Endodermal cell (in vitro differentiated cells): ENCODE measurements at regions not wholly inside any gene's neighbourhood (a gene's known extent, or its start where the extent isn't known, plus 50 kb on each side); places are given as distances from the start of the nearest gene placed in this dataset.

Experiments used
- DNase-seq: peaks from one replicate; pipeline ENCODE4 v3.0.0-alpha.2; 2017
- H3K27ac ChIP-seq: 2 replicates; pipeline ENCODE4 v1.5.1; 2013; ENCODE audit warnings: mild to moderate bottlenecking, low read depth, low read length, moderate library complexity
- H3K27me3 ChIP-seq: 2 replicates; pipeline ENCODE4 v1.6.1; 2013; ENCODE audit warnings: mild to moderate bottlenecking, low read length, moderate library complexity; ENCODE audit not compliant: insufficient read depth, control insufficient read depth, poor library complexity, severe bottlenecking
- H3K36me3 ChIP-seq: 2 replicates; pipeline ENCODE4 v1.7.0; 2013; ENCODE audit warnings: mild to moderate bottlenecking, low read length, moderate library complexity; ENCODE audit not compliant: control insufficient read depth, insufficient read depth
- H3K4me1 ChIP-seq: one replicate; pipeline ENCODE4 v1.7.0; 2013; ENCODE audit warnings: low read length; ENCODE audit not compliant: control insufficient read depth, insufficient read depth
- H3K4me3 ChIP-seq: 2 replicates; pipeline ENCODE4 v1.5.1; 2013; ENCODE audit warnings: mild to moderate bottlenecking, low read length, moderate library complexity
- H3K9ac ChIP-seq: 2 replicates; pipeline ENCODE4 v1.6.1; 2013; ENCODE audit warnings: mild to moderate bottlenecking, low read length, moderate library complexity; ENCODE audit not compliant: poor library complexity, severe bottlenecking; ENCODE audit errors: extremely low read depth
- H3K9me3 ChIP-seq: 2 replicates; pipeline ENCODE4 v1.6.1; 2013; ENCODE audit warnings: mild to moderate bottlenecking, low read length, moderate library complexity; ENCODE audit not compliant: control insufficient read depth
- H3K27ac Mint-ChIP-seq: 2 replicates; pipeline ENCODE4 v1.8.0; 2020; ENCODE audit warnings: mixed read lengths
- H3K27me3 Mint-ChIP-seq: 2 replicates; pipeline ENCODE4 v1.8.0; 2021; ENCODE audit warnings: mild to moderate bottlenecking, mixed read lengths; ENCODE audit not compliant: insufficient read depth
- H3K36me3 Mint-ChIP-seq: 2 replicates; pipeline ENCODE4 v1.8.0; 2020; ENCODE audit warnings: low read depth, mixed read lengths
- H3K4me1 Mint-ChIP-seq: 2 replicates; pipeline ENCODE4 v1.8.0; 2020; ENCODE audit warnings: mixed read lengths
- H3K4me3 Mint-ChIP-seq: 2 replicates; pipeline ENCODE4 v1.8.0; 2020; ENCODE audit warnings: mild to moderate bottlenecking, moderate library complexity, mixed read lengths
- H3K9me3 Mint-ChIP-seq: 2 replicates; pipeline ENCODE4 v1.8.0; 2020; ENCODE audit warnings: mild to moderate bottlenecking, mixed read lengths
- CTCF ChIP-seq: fragments of 200-600 bp; sonication (generic); conservative IDR thresholded peaks from 2 replicates; pipeline ENCODE4 v1.5.0; 2021; ENCODE audit warnings: antibody characterized with exemption, mild to moderate bottlenecking
- WGBS, 2 experiments: methylation state at CpG; one replicate each; pipeline versions ENCODE4 v1.1.5 to v1.1.7; 2013; ENCODE audit warnings: missing lambda C conversion rate in 2 of 2, mixed read lengths in 1 of 2; ENCODE audit not compliant: insufficient coverage in 1 of 2, insufficient read length in 1 of 2; 5-methylcytosine and 5-hydroxymethylcytosine counted together

DNA sequence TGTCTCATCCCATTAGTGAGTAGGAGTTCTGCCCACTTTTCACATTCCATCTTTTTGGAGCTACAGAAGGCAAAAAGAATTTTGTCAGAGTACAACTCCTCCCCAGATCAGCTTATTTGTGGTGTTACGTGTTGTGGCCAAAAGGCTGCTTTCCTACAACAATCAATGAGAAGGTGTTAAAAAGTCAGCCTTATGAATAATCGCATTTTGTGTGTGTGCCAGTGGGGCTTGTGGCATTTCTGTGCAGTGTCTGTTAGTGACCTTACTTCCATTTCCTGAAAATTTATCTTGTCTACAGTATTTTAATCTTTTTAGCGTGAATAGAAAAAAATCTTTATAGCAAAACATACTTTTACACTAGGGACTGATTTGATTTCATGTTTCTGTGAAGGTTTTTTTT lies 458.3 kb upstream of the LCORL start:
- no peak for DNase-seq
- Mint-ChIP-seq H3K36me3 (no peaks in the 10 kb centered on the region), H3K27me3 (no peaks in the 10 kb centered on the region), H3K4me3 (no peak overlapping the region), H3K4me1 (no peaks in the 10 kb centered on the region), H3K27ac (no peak overlapping the region), H3K9me3 (peaks cover 52% of the 10 kb centered on the region)
- no peak overlapping the region for H3K27ac ChIP-seq
- H3K4me3 ChIP-seq: no peak overlapping the region
- H3K9ac ChIP-seq: no peak overlapping the region
- H3K27me3 ChIP-seq: no peaks in the 10 kb centered on the region
- WGBS, 2 experiments: 75 to 89% methylated on average over 1 to 2 of the region's 3 CpGs
- TF ChIP-seq CTCF: no peak
- no peaks in the 10 kb centered on the region for H3K36me3 ChIP-seq
- H3K4me1 ChIP-seq: no peaks in the 10 kb centered on the region
- H3K9me3 ChIP-seq: peaks cover 10% of the 10 kb centered on the region

GRCh38 chr4:18463987-18464559 lies 442.5 kb upstream of the LCORL start:
- H3K9me3 Mint-ChIP-seq: no peaks in the 10 kb centered on the region
- no peaks in the 10 kb centered on the region for H3K4me1 Mint-ChIP-seq
- no peak overlapping the region for H3K27ac Mint-ChIP-seq

DNA sequence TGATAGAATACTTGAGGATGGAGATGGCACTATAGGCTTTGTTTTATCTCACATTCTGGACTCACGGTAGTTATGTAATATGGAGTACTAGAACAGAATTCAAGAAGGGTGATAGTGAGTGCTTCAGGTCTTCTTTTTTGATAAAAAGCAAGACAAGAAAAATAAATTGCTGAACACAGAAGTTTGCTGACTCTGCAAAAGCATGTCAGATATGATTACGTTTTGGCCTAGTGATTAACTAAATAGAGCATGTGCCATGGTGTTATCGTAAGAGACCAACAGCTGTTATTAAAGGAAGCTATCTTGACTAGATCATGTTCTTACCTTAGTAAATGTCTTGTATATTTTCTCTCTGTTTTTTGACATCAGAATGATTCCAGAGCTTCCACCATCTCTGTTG lies 436.9 kb upstream of the LCORL start:
- no peaks in the 10 kb centered on the region for H3K36me3 Mint-ChIP-seq
- 93 to 96% methylated on average over 2 to 3 of the region's 3 CpGs for WGBS, 2 experiments
- DNase-seq: no peak
- peaks cover 4% of the 10 kb centered on the region for H3K4me1 ChIP-seq
- H3K4me1 Mint-ChIP-seq: peaks cover 8% of the 10 kb centered on the region
- no peak overlapping the region for H3K4me3 Mint-ChIP-seq
- no peak overlapping the region for H3K4me3 ChIP-seq
- no peaks in the 10 kb centered on the region for H3K27me3 Mint-ChIP-seq
- no peak overlapping the region for H3K27ac ChIP-seq
- no peak overlapping the region for H3K9ac ChIP-seq
- no peaks in the 10 kb centered on the region for H3K9me3 ChIP-seq
- H3K27me3 ChIP-seq: no peaks in the 10 kb centered on the region
- H3K27ac Mint-ChIP-seq: no peak overlapping the region
- H3K9me3 Mint-ChIP-seq: no peaks in the 10 kb centered on the region
- H3K36me3 ChIP-seq: no peaks in the 10 kb centered on the region
- no peak for TF ChIP-seq CTCF

More at GRCh38 chr4:18463987-18464559, 442.5 kb upstream of the LCORL start:
- Mint-ChIP-seq H3K27me3 (no peaks in the 10 kb centered on the region), H3K4me3 (no peak overlapping the region), H3K36me3 (no peaks in the 10 kb centered on the region)
- no peak for DNase-seq
- 57 to 67% methylated on average over 4 of the region's 4 CpGs for WGBS, 2 experiments
- Histone ChIP-seq H3K4me3 (no peak overlapping the region), H3K27me3 (no peaks in the 10 kb centered on the region), H3K4me1 (peaks cover 4% of the 10 kb centered on the region), H3K27ac (no peak overlapping the region), H3K9ac (no peak overlapping the region), H3K36me3 (no peaks in the 10 kb centered on the region), H3K9me3 (no peaks in the 10 kb centered on the region)
- no peak for TF ChIP-seq CTCF
